ENCODE measurements at regions not wholly inside any gene's neighbourhood (a gene's known extent, or its start where the extent isn't known, plus 50 kb on each side); places are given as distances from the start of the nearest gene placed in this dataset.
"Not testable (repeated sequence)": the region's sequence is repeated elsewhere in the genome, so short reads cannot be mapped to it uniquely, and the experiment has no call there.

DNA sequence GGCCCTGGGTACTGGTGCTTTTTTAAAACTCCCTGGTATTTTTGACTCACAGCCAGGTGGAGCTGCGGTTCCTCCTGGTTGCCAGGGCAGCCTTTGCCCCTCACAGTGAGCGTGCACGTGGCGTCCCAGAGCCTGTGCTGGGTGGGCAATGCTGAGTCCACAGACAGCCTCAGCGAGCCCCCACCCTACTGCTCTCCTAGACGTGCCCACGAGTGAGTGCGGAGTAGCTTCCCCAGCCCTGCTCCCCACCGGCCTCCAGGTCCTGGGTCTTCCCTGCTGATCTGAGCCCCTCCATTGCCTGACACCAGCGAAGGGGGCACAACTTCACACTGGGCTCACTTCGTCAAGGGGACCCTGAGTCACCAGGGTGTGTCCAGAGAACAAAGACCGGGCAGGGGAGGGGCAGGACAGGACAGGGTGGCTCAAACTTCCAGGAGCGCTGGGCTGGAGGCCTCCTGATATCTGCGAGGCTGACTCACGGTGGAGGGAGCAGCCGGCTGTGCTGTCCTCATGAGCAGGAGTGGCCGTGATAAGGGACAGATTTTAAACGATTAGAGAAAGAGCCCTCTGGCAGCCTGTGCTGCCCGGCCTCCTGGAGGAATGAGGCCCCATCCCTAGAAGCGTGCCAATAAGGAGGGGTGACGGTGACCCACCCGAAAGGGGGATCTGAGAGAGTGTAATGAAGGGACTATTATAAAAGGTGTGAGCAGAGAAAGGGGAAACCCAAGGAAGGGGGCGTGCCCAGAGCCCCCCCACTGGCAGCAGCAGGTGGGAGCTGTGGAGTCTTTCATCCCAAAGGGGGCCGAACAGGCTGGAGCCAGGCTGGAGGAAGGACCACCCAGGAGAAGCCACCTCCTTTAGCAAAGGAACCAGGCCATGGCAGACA lies 129.3 kb upstream of the FGF3 start:
- Histone ChIP-seq H3K9me3 (ENCODE audit: control insufficient read depth in 3 of 3, low read length in 3 of 3) (peaks cover 0 to 3% (median 0%) of the 10 kb centered on the region in 3 donors), H3K9ac (ENCODE audit: low read depth in 1 of 3, low read length in 3 of 3) (no peak overlapping the region), H3K27me3 (ENCODE audit: control insufficient read depth in 3 of 3, insufficient read depth in 3 of 3, low read length in 3 of 3) (peaks cover 10 to 52% (median 37%) of the 10 kb centered on the region in 3 donors), H3K4me3 (ENCODE audit: low read length in 3 of 3) (no peak overlapping the region), H3K4me1 (ENCODE audit: control insufficient read depth in 3 of 3, insufficient read depth in 3 of 3, low read length in 3 of 3) (peaks cover 3 to 8% (median 5%) of the 10 kb centered on the region in 3 donors), H3K36me3 (ENCODE audit: control insufficient read depth in 3 of 3, insufficient read depth in 3 of 3, low read length in 3 of 3) (no peaks in the 10 kb centered on the region), H3K27ac (ENCODE audit: low read depth, low read length) (no peak overlapping the region)

GRCh38 chr11:69949327-69949726 lies 128.8 kb upstream of the ANO1 start:
- no peak overlapping the region for H3K4me3 ChIP-seq (ENCODE audit: low read length in 3 of 3)
- peaks cover 0 to 3% (median 0%) of the 10 kb centered on the region in 3 donors for H3K9me3 ChIP-seq (ENCODE audit: control insufficient read depth in 3 of 3, low read length in 3 of 3)
- no peak overlapping the region for H3K27ac ChIP-seq (ENCODE audit: low read depth, low read length)
- H3K9ac ChIP-seq (ENCODE audit: low read depth in 1 of 3, low read length in 3 of 3) = no peak overlapping the region
- peaks cover under 1 to 8% (median 3%) of the 10 kb centered on the region in 3 donors for H3K4me1 ChIP-seq (ENCODE audit: control insufficient read depth in 3 of 3, insufficient read depth in 3 of 3, low read length in 3 of 3)
- H3K27me3 ChIP-seq (ENCODE audit: control insufficient read depth in 3 of 3, insufficient read depth in 3 of 3, low read length in 3 of 3) = peaks cover 10 to 44% (median 34%) of the 10 kb centered on the region in 3 donors
- no peaks in the 10 kb centered on the region for H3K36me3 ChIP-seq (ENCODE audit: control insufficient read depth in 3 of 3, insufficient read depth in 3 of 3, low read length in 3 of 3)

- Histone ChIP-seq H3K27ac (ENCODE audit: low read depth, low read length) (no peak overlapping the region), H3K9ac (ENCODE audit: low read depth in 1 of 3, low read length in 3 of 3) (no peak overlapping the region), H3K4me1 (ENCODE audit: control insufficient read depth in 3 of 3, insufficient read depth in 3 of 3, low read length in 3 of 3) (peaks cover 0 to 8% (median 3%) of the 10 kb centered on the region in 3 donors), H3K36me3 (ENCODE audit: control insufficient read depth in 3 of 3, insufficient read depth in 3 of 3, low read length in 3 of 3) (no peaks in the 10 kb centered on the region), H3K4me3 (ENCODE audit: low read length in 3 of 3) (no peak overlapping the region), H3K27me3 (ENCODE audit: control insufficient read depth in 3 of 3, insufficient read depth in 3 of 3, low read length in 3 of 3) (peaks cover 11 to 40% (median 30%) of the 10 kb centered on the region in 3 donors), H3K9me3 (ENCODE audit: control insufficient read depth in 3 of 3, low read length in 3 of 3) (peaks cover 0 to 3% (median 0%) of the 10 kb centered on the region in 3 donors)
Measured at GRCh38 chr11:69950120-69950519, 128.0 kb upstream of the ANO1 start.

DNA sequence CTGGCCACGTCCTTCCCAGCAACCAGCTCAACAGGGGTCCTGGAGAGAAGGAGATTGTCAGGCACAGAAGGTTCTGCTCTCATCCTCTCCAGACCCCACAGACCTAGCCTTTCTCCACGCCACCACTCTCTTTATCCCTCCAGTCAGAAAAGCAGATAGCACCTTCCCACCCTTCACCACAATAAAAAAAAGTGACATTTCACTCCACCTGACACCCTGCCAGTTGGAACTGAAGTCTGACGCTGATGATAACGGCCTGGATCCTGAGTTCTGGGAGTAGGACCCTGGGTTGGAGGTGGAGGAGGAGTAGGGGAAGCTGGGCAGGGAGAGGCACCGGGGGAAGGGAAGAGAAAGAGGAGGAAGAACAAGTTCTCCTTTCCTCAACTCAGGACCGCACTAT lies 127.5 kb upstream of the ANO1 start:
- peaks cover 0 to 8% (median 3%) of the 10 kb centered on the region in 3 donors for H3K4me1 ChIP-seq (ENCODE audit: control insufficient read depth in 3 of 3, insufficient read depth in 3 of 3, low read length in 3 of 3)
- H3K36me3 ChIP-seq (ENCODE audit: control insufficient read depth in 3 of 3, insufficient read depth in 3 of 3, low read length in 3 of 3) = no peaks in the 10 kb centered on the region
- H3K4me3 ChIP-seq (ENCODE audit: low read length in 3 of 3) = no peak overlapping the region
- peaks cover 9 to 40% (median 29%) of the 10 kb centered on the region in 3 donors for H3K27me3 ChIP-seq (ENCODE audit: control insufficient read depth in 3 of 3, insufficient read depth in 3 of 3, low read length in 3 of 3)
- no peak overlapping the region for H3K9ac ChIP-seq (ENCODE audit: low read depth in 1 of 3, low read length in 3 of 3)
- peaks cover 0 to 3% (median 0%) of the 10 kb centered on the region in 3 donors for H3K9me3 ChIP-seq (ENCODE audit: control insufficient read depth in 3 of 3, low read length in 3 of 3)
- no peak overlapping the region for H3K27ac ChIP-seq (ENCODE audit: low read depth, low read length)

DNA sequence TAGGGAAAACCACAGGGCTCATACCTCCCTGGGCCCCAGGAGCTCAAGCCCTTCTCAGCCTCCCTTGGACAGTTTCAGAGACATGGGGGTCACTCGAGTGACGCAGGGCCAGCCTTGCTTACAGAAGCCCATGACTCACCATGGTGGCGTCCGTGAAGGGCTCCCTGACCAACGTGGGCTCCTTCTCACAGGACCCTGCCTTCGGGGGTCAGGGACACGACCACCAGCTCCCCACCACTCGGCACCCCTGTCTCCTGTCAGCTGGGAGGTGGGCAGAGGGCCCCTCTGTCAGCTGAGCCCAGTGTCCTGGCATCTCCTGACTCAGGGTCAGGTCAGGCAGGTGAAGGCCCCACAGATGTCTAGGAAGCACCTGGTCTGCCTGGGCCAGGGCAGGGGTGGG lies 126.3 kb upstream of the ANO1 start:
- H3K4me1 ChIP-seq (ENCODE audit: control insufficient read depth in 3 of 3, insufficient read depth in 3 of 3, low read length in 3 of 3) = peaks cover 0 to 8% (median 3%) of the 10 kb centered on the region in 3 donors
- H3K9ac ChIP-seq (ENCODE audit: low read depth in 1 of 3, low read length in 3 of 3) = no peak overlapping the region
- H3K27me3 ChIP-seq (ENCODE audit: control insufficient read depth in 3 of 3, insufficient read depth in 3 of 3, low read length in 3 of 3) = peaks cover 9 to 43% (median 30%) of the 10 kb centered on the region in 3 donors
- no peak overlapping the region for H3K27ac ChIP-seq (ENCODE audit: low read depth, low read length)
- no peak overlapping the region for H3K4me3 ChIP-seq (ENCODE audit: low read length in 3 of 3)
- no peaks in the 10 kb centered on the region for H3K36me3 ChIP-seq (ENCODE audit: control insufficient read depth in 3 of 3, insufficient read depth in 3 of 3, low read length in 3 of 3)
- peaks cover 0 to 3% (median 0%) of the 10 kb centered on the region in 3 donors for H3K9me3 ChIP-seq (ENCODE audit: control insufficient read depth in 3 of 3, low read length in 3 of 3)

DNA sequence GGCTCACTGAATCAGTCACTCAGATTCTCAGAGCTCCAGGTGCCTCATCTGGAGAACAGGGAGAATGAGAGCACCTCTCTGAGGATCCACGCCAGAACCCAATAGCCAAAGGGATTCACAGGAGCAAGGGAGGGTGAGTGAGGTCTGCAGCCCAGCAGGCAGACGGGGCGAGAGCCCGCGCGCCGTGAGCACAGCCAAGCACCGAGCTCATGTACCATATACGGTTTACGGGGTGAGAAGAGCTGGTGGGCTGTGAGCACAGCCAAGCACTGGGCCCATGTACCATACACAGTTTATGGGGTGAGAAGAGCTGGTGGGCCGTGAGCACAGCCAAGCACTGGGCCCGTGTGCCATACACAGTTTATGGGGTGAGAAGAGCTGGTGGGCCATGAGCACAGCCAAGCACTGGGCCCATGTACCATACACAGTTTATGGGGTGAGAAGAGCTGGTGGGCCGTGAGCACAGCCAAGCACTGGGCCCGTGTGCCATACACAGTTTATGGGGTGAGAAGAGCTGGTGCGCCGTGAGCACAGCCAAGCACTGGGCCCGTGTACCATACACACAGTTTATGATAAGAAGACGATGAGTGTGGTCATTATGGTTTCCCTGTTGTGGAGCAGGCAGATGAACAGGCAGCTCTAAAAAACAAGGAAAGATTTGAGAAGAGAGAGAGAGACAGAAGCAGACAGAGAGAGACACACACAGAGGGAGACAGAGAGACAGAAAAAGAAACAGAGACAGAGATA lies 125.7 kb upstream of the ANO1 start:
- H3K27me3 ChIP-seq (ENCODE audit: control insufficient read depth in 3 of 3, insufficient read depth in 3 of 3, low read length in 3 of 3) = peaks cover 12 to 48% (median 34%) of the 10 kb centered on the region in 3 donors
- not testable (repeated sequence) for H3K36me3 ChIP-seq (ENCODE audit: control insufficient read depth in 3 of 3, insufficient read depth in 3 of 3, low read length in 3 of 3); H3K9me3 ChIP-seq (ENCODE audit: control insufficient read depth in 3 of 3, low read length in 3 of 3); H3K9ac ChIP-seq (ENCODE audit: low read depth in 1 of 3, low read length in 3 of 3); H3K4me1 ChIP-seq (ENCODE audit: control insufficient read depth in 3 of 3, insufficient read depth in 3 of 3, low read length in 3 of 3); H3K4me3 ChIP-seq (ENCODE audit: low read length in 3 of 3); H3K27ac ChIP-seq (ENCODE audit: low read depth, low read length)

DNA sequence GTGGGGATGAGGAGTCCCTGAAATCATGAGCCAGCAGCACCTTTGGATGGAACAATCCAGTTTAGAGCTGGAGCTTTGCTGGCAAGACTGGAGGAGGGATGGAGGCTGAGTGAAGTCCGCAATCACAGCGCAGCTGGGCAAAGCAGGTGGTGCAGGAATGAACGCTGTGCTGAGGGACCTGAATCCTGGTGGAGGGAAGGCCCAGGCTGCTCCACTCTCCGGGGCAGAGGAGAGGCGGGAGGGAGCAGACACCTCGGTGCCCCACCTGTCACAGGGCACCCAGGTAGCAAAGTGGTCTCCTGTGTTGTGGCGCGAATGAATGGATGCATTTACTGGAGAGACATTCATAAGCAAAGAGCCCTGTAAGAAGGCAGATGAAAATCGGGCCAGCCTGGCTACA lies 124.8 kb upstream of the ANO1 start:
- Histone ChIP-seq H3K9me3 (ENCODE audit: control insufficient read depth in 3 of 3, low read length in 3 of 3) (peaks cover 0 to 3% (median 0%) of the 10 kb centered on the region in 3 donors), H3K36me3 (ENCODE audit: control insufficient read depth in 3 of 3, insufficient read depth in 3 of 3, low read length in 3 of 3) (no peaks in the 10 kb centered on the region), H3K4me1 (ENCODE audit: control insufficient read depth in 3 of 3, insufficient read depth in 3 of 3, low read length in 3 of 3) (peaks cover 0 to 8% (median 3%) of the 10 kb centered on the region in 3 donors), H3K4me3 (ENCODE audit: low read length in 3 of 3) (no peak overlapping the region), H3K27me3 (ENCODE audit: control insufficient read depth in 3 of 3, insufficient read depth in 3 of 3, low read length in 3 of 3) (peaks cover 10 to 50% (median 37%) of the 10 kb centered on the region in 3 donors), H3K27ac (ENCODE audit: low read depth, low read length) (no peak overlapping the region), H3K9ac (ENCODE audit: low read depth in 1 of 3, low read length in 3 of 3) (no peak overlapping the region)

GRCh38 chr11:69954756-69955155 lies 123.4 kb upstream of the ANO1 start:
- Histone ChIP-seq H3K27me3 (ENCODE audit: control insufficient read depth in 3 of 3, insufficient read depth in 3 of 3, low read length in 3 of 3) (peaks cover 10 to 47% (median 38%) of the 10 kb centered on the region in 3 donors), H3K4me1 (ENCODE audit: control insufficient read depth in 3 of 3, insufficient read depth in 3 of 3, low read length in 3 of 3) (peaks cover 0 to under 1% (median 0%) of the 10 kb centered on the region in 3 donors), H3K9ac (ENCODE audit: low read depth in 1 of 3, low read length in 3 of 3) (no peak overlapping the region), H3K9me3 (ENCODE audit: control insufficient read depth in 3 of 3, low read length in 3 of 3) (peaks cover 0 to 3% (median 0%) of the 10 kb centered on the region in 3 donors), H3K27ac (ENCODE audit: low read depth, low read length) (no peak overlapping the region), H3K36me3 (ENCODE audit: control insufficient read depth in 3 of 3, insufficient read depth in 3 of 3, low read length in 3 of 3) (no peaks in the 10 kb centered on the region), H3K4me3 (ENCODE audit: low read length in 3 of 3) (no peak overlapping the region)

GRCh38 chr11:69956669-69957190 lies 121.4 kb upstream of the ANO1 start:
- H3K27me3 ChIP-seq (ENCODE audit: control insufficient read depth in 3 of 3, insufficient read depth in 3 of 3, low read length in 3 of 3) = peaks cover 10 to 48% (median 37%) of the 10 kb centered on the region in 3 donors
- H3K27ac ChIP-seq (ENCODE audit: low read depth, low read length) = no peak overlapping the region
- no peak overlapping the region for H3K4me3 ChIP-seq (ENCODE audit: low read length in 3 of 3)

More at GRCh38 chr11:69956669-69957190, 121.4 kb upstream of the ANO1 start:
- Histone ChIP-seq H3K36me3 (ENCODE audit: control insufficient read depth in 3 of 3, insufficient read depth in 3 of 3, low read length in 3 of 3) (no peaks in the 10 kb centered on the region), H3K4me1 (ENCODE audit: control insufficient read depth in 3 of 3, insufficient read depth in 3 of 3, low read length in 3 of 3) (no peaks in the 10 kb centered on the region), H3K9me3 (ENCODE audit: control insufficient read depth in 3 of 3, low read length in 3 of 3) (no peaks in the 10 kb centered on the region), H3K9ac (ENCODE audit: low read depth in 1 of 3, low read length in 3 of 3) (no peak overlapping the region)
